ENCODE measurements at regions not wholly inside any gene's neighbourhood (a gene's known extent, or its start where the extent isn't known, plus 50 kb on each side); places are given as distances from the start of the nearest gene placed in this dataset.

- no peak overlapping the region for H3K4me3 ChIP-seq (ENCODE audit: low read length)
- H3K4me2 ChIP-seq (ENCODE audit: low read depth, low read length, poor library complexity, severe bottlenecking): no peak overlapping the region
- no peaks in the 10 kb centered on the region; the same call in 1 of the 2 replicates for H3K4me1 ChIP-seq (ENCODE audit: low read length)
- H2AFZ ChIP-seq (ENCODE audit: low read length): no peak overlapping the region
- no peaks in the 10 kb centered on the region for H3K27me3 ChIP-seq (ENCODE audit: low read length)
- H3K9ac ChIP-seq (ENCODE audit: low read length): no peak overlapping the region
- H3K79me2 ChIP-seq (ENCODE audit: low read length): no peaks in the 10 kb centered on the region
- no peak overlapping the region for H3K27ac ChIP-seq (ENCODE audit: low read length)
- H3K36me3 ChIP-seq (ENCODE audit: insufficient read depth, low read length): no peaks in the 10 kb centered on the region
- no peaks in the 10 kb centered on the region for H3K9me3 ChIP-seq (ENCODE audit: low read length)
- H3K9me2 ChIP-seq (replicated peaks; ENCODE audit: insufficient read depth, low read length): no peaks in the 10 kb centered on the region
- H4K20me1 ChIP-seq (ENCODE audit: insufficient read depth, low read depth, low read length): no peaks in the 10 kb centered on the region
- DNase-seq: no peak
These were observed 76.9 kb upstream of the WARS2 start for GRCh38 chr1:119217309-119217828.

GRCh38 chr1:119219711-119220110, 79.3 kb upstream of the WARS2 start:
- Histone ChIP-seq H3K4me3 (ENCODE audit: low read length) (no peak overlapping the region), H3K9me2 (replicated peaks; ENCODE audit: insufficient read depth, low read length) (no peaks in the 10 kb centered on the region), H3K9ac (ENCODE audit: low read length) (no peak overlapping the region), H3K4me1 (ENCODE audit: low read length) (no peaks in the 10 kb centered on the region; the same call in 1 of the 2 replicates), H3K27me3 (ENCODE audit: low read length) (no peaks in the 10 kb centered on the region), H2AFZ (ENCODE audit: low read length) (no peak overlapping the region), H4K20me1 (ENCODE audit: insufficient read depth, low read depth, low read length) (no peaks in the 10 kb centered on the region), H3K36me3 (ENCODE audit: insufficient read depth, low read length) (no peaks in the 10 kb centered on the region), H3K27ac (ENCODE audit: low read length) (no peak overlapping the region), H3K79me2 (ENCODE audit: low read length) (no peaks in the 10 kb centered on the region), H3K9me3 (ENCODE audit: low read length) (no peaks in the 10 kb centered on the region), H3K4me2 (ENCODE audit: low read depth, low read length, poor library complexity, severe bottlenecking) (no peak overlapping the region)
- no peak for DNase-seq

GRCh38 chr1:119220991-119221390, 80.5 kb upstream of the WARS2 start:
- H3K79me2 ChIP-seq (ENCODE audit: low read length): no peaks in the 10 kb centered on the region
- H3K9me2 ChIP-seq (replicated peaks; ENCODE audit: insufficient read depth, low read length): no peaks in the 10 kb centered on the region
- no peak overlapping the region for H3K27ac ChIP-seq (ENCODE audit: low read length)
- no peak overlapping the region for H3K4me2 ChIP-seq (ENCODE audit: low read depth, low read length, poor library complexity, severe bottlenecking)
- no peaks in the 10 kb centered on the region for H3K9me3 ChIP-seq (ENCODE audit: low read length)
- H3K4me1 ChIP-seq (ENCODE audit: low read length): no peaks in the 10 kb centered on the region; the same call in 1 of the 2 replicates
- H3K36me3 ChIP-seq (ENCODE audit: insufficient read depth, low read length): no peaks in the 10 kb centered on the region
- H4K20me1 ChIP-seq (ENCODE audit: insufficient read depth, low read depth, low read length): no peaks in the 10 kb centered on the region
- no peak overlapping the region for H2AFZ ChIP-seq (ENCODE audit: low read length)
- H3K27me3 ChIP-seq (ENCODE audit: low read length): no peaks in the 10 kb centered on the region
- H3K9ac ChIP-seq (ENCODE audit: low read length): no peak overlapping the region
- DNase-seq: no peak
- H3K4me3 ChIP-seq (ENCODE audit: low read length): no peak overlapping the region

- Histone ChIP-seq H3K9me3 (ENCODE audit: low read length) (no peaks in the 10 kb centered on the region), H3K9me2 (replicated peaks; ENCODE audit: insufficient read depth, low read length) (no peaks in the 10 kb centered on the region), H3K4me1 (ENCODE audit: low read length) (no peaks in the 10 kb centered on the region; the same call in 1 of the 2 replicates), H3K27ac (ENCODE audit: low read length) (no peak overlapping the region), H3K4me3 (ENCODE audit: low read length) (no peak overlapping the region), H3K27me3 (ENCODE audit: low read length) (no peaks in the 10 kb centered on the region), H3K4me2 (ENCODE audit: low read depth, low read length, poor library complexity, severe bottlenecking) (no peak overlapping the region), H3K79me2 (ENCODE audit: low read length) (no peaks in the 10 kb centered on the region), H3K36me3 (ENCODE audit: insufficient read depth, low read length) (no peaks in the 10 kb centered on the region), H4K20me1 (ENCODE audit: insufficient read depth, low read depth, low read length) (no peaks in the 10 kb centered on the region), H2AFZ (ENCODE audit: low read length) (no peak overlapping the region), H3K9ac (ENCODE audit: low read length) (no peak overlapping the region)
- no peak for DNase-seq
These were observed 81.8 kb upstream of the WARS2 start for GRCh38 chr1:119222271-119222670.

GRCh38 chr1:119225265-119225664, 84.8 kb upstream of the WARS2 start:
- Histone ChIP-seq H3K36me3 (ENCODE audit: insufficient read depth, low read length) (no peaks in the 10 kb centered on the region), H3K9me3 (ENCODE audit: low read length) (no peaks in the 10 kb centered on the region), H3K27me3 (ENCODE audit: low read length) (no peaks in the 10 kb centered on the region), H2AFZ (ENCODE audit: low read length) (no peak overlapping the region), H3K79me2 (ENCODE audit: low read length) (no peaks in the 10 kb centered on the region), H3K27ac (ENCODE audit: low read length) (no peak overlapping the region), H3K9me2 (replicated peaks; ENCODE audit: insufficient read depth, low read length) (no peaks in the 10 kb centered on the region), H3K9ac (ENCODE audit: low read length) (no peak overlapping the region), H4K20me1 (ENCODE audit: insufficient read depth, low read depth, low read length) (no peaks in the 10 kb centered on the region), H3K4me1 (ENCODE audit: low read length) (no peaks in the 10 kb centered on the region; the same call in 1 of the 2 replicates), H3K4me2 (ENCODE audit: low read depth, low read length, poor library complexity, severe bottlenecking) (no peak overlapping the region), H3K4me3 (ENCODE audit: low read length) (no peak overlapping the region)
- no peak for DNase-seq

- Histone ChIP-seq H3K79me2 (ENCODE audit: low read length) (no peaks in the 10 kb centered on the region), H3K36me3 (ENCODE audit: insufficient read depth, low read length) (no peaks in the 10 kb centered on the region), H3K4me1 (ENCODE audit: low read length) (no peaks in the 10 kb centered on the region; the same call in 1 of the 2 replicates), H3K4me2 (ENCODE audit: low read depth, low read length, poor library complexity, severe bottlenecking) (no peak overlapping the region), H3K27ac (ENCODE audit: low read length) (no peak overlapping the region), H3K27me3 (ENCODE audit: low read length) (no peaks in the 10 kb centered on the region), H2AFZ (ENCODE audit: low read length) (no peak overlapping the region), H3K9ac (ENCODE audit: low read length) (no peak overlapping the region), H3K9me2 (replicated peaks; ENCODE audit: insufficient read depth, low read length) (no peaks in the 10 kb centered on the region), H3K4me3 (ENCODE audit: low read length) (no peak overlapping the region), H4K20me1 (ENCODE audit: insufficient read depth, low read depth, low read length) (no peaks in the 10 kb centered on the region), H3K9me3 (ENCODE audit: low read length) (no peaks in the 10 kb centered on the region)
- no peak for DNase-seq
These were observed 85.4 kb upstream of the WARS2 start for GRCh38 chr1:119225831-119226230.

- no peaks in the 10 kb centered on the region for H4K20me1 ChIP-seq (ENCODE audit: insufficient read depth, low read depth, low read length)
- no peak overlapping the region for H3K4me2 ChIP-seq (ENCODE audit: low read depth, low read length, poor library complexity, severe bottlenecking)
- H3K36me3 ChIP-seq (ENCODE audit: insufficient read depth, low read length): no peaks in the 10 kb centered on the region
- H3K9ac ChIP-seq (ENCODE audit: low read length): no peak overlapping the region
- H3K9me2 ChIP-seq (replicated peaks; ENCODE audit: insufficient read depth, low read length): no peaks in the 10 kb centered on the region
- H3K9me3 ChIP-seq (ENCODE audit: low read length): no peaks in the 10 kb centered on the region
- no peak for DNase-seq
- no peak overlapping the region for H3K27ac ChIP-seq (ENCODE audit: low read length)
- H3K4me1 ChIP-seq (ENCODE audit: low read length): no peaks in the 10 kb centered on the region; the same call in 1 of the 2 replicates
- no peak overlapping the region for H2AFZ ChIP-seq (ENCODE audit: low read length)
- H3K79me2 ChIP-seq (ENCODE audit: low read length): no peaks in the 10 kb centered on the region
- no peaks in the 10 kb centered on the region for H3K27me3 ChIP-seq (ENCODE audit: low read length)
- no peak overlapping the region for H3K4me3 ChIP-seq (ENCODE audit: low read length)
These were observed 85.9 kb upstream of the WARS2 start for GRCh38 chr1:119226321-119226720.

- DNase-seq: no peak
- Histone ChIP-seq H3K27ac (ENCODE audit: low read length) (no peak overlapping the region), H4K20me1 (ENCODE audit: insufficient read depth, low read depth, low read length) (no peaks in the 10 kb centered on the region), H3K79me2 (ENCODE audit: low read length) (no peaks in the 10 kb centered on the region), H2AFZ (ENCODE audit: low read length) (no peak overlapping the region), H3K9me2 (replicated peaks; ENCODE audit: insufficient read depth, low read length) (no peaks in the 10 kb centered on the region), H3K4me1 (ENCODE audit: low read length) (no peaks in the 10 kb centered on the region; the same call in 1 of the 2 replicates), H3K4me3 (ENCODE audit: low read length) (no peak overlapping the region), H3K9ac (ENCODE audit: low read length) (no peak overlapping the region), H3K9me3 (ENCODE audit: low read length) (no peaks in the 10 kb centered on the region), H3K4me2 (ENCODE audit: low read depth, low read length, poor library complexity, severe bottlenecking) (no peak overlapping the region), H3K27me3 (ENCODE audit: low read length) (no peaks in the 10 kb centered on the region), H3K36me3 (ENCODE audit: insufficient read depth, low read length) (no peaks in the 10 kb centered on the region)
These were observed 86.5 kb upstream of the WARS2 start for GRCh38 chr1:119226913-119227312.

- H3K4me3 ChIP-seq (ENCODE audit: low read length): no peak overlapping the region
- H3K9me3 ChIP-seq (ENCODE audit: low read length): no peaks in the 10 kb centered on the region
- H4K20me1 ChIP-seq (ENCODE audit: insufficient read depth, low read depth, low read length): no peaks in the 10 kb centered on the region
- no peak overlapping the region for H3K9ac ChIP-seq (ENCODE audit: low read length)
- no peaks in the 10 kb centered on the region for H3K79me2 ChIP-seq (ENCODE audit: low read length)
- H3K4me2 ChIP-seq (ENCODE audit: low read depth, low read length, poor library complexity, severe bottlenecking): no peak overlapping the region
- no peak overlapping the region for H3K27ac ChIP-seq (ENCODE audit: low read length)
- no peaks in the 10 kb centered on the region for H3K9me2 ChIP-seq (replicated peaks; ENCODE audit: insufficient read depth, low read length)
- H2AFZ ChIP-seq (ENCODE audit: low read length): no peak overlapping the region
- no peak for DNase-seq
- H3K4me1 ChIP-seq (ENCODE audit: low read length): no peaks in the 10 kb centered on the region
- H3K36me3 ChIP-seq (ENCODE audit: insufficient read depth, low read length): no peaks in the 10 kb centered on the region
- no peaks in the 10 kb centered on the region for H3K27me3 ChIP-seq (ENCODE audit: low read length)
These were observed 87.0 kb upstream of the WARS2 start for GRCh38 chr1:119227456-119227855.

All from Karpas-422 (cell line).